GM19238 (cell line): ENCODE measurements at regions not wholly inside any gene's neighbourhood (a gene's known extent, or its start where the extent isn't known, plus 50 kb on each side); places are given as distances from the start of the nearest gene placed in this dataset.

Experiments used
- DNase-seq: peaks from one replicate; pipeline ENCODE4 v3.0.0; 2011; ENCODE audit warnings: low spot score; ENCODE audit not compliant: insufficient read length

DNA sequence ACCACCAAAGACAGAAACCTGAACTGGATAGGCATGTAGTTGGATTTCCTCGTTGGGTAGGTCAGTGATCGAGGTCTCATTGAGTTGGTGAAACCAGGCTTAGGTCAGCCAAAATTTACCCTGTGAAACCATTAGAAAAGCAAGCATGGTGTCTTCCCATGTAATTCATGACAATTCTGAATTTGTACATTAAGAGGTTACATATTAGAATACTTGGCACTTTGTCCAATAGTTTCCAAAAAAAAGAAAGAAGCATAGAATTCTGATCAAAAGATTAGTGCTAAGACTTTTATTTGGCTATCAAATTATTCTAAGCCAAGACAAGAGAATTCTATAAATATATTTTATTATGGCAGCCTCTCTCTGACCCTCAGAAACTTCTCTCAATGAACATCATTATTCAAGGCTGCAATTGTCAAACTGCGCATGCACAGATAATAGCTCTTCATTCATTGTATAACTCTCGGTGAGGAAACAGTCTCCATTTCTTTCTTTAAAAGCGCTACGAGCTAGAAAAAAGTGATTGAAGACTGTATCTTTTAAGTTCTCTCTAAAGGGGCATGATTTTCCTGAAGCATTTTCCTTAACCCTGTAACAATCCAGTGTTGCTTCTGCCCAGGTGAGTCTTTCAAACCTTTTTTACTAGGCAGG lies 79.1 kb upstream of the MYCN start:
- no peak for DNase-seq

DNA sequence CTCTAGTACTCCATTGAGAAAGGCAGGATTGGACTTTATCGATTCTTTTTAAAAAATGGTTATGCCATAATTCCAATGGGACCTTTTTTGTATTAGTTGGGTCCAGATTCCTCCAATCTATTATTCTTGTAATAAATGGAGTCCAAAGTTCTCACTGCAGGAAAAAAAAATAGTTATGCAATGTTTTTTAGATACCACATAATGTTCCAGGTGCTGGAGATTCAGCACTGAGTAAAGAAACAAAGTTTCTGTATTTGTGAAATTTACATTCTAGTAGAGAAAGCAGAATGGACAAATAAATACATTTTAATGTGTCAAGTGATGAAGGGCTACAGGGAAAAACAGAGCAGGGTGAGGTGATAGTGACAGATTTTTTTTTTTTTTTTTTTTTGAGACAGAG lies 78.5 kb upstream of the MYCN start:
- DNase-seq: no peak

DNA sequence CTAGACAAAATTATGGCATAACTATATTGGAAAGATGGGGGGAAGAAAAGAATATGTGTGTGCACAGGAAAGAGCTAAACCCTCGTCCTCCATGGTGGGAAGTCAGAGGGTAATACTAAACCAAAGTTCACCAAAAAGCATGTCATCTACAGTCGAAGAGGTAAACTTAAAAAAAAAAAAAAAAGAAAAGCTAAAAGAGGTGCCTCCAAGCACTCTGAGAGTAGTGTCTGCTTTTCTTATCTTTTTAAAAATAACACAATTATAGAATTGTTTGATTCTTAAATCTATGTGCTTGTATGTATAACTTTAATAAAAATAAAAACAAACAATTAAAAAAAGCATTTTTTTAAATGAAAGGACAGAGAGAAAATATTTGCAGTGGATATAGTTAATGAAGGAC lies 77.3 kb upstream of the MYCN start:
- no peak for DNase-seq

DNA sequence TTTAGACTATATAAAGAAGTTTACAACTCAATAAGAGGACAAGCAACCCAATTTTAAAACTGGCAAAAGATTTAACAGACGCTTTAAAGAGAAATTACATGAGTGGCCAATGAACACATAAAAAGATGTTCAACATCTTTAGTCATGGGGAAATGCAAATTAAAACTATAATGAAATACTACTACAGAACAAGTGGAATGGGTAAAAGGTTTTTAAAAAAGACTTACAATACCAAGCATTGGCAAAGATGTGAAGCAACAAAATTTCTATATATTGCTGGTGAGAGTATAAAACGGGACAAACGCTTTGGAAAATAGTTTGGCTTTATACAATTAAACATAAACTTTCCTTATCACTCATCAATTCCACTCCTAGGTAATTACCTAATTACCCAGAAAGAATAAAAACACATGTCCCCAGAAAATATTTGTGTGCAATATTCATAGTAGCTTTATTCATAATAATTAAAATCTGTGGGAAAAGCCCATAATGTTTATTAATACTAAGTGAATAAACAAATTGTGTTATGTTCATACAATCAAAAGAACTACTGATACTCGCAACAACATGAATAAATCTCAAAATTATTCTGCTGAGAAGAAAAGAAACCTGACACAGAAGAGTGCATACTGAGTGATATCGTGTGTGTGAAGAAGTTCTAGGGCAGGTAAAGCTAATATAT lies 76.7 kb upstream of the MYCN start:
- no peak for DNase-seq

DNA sequence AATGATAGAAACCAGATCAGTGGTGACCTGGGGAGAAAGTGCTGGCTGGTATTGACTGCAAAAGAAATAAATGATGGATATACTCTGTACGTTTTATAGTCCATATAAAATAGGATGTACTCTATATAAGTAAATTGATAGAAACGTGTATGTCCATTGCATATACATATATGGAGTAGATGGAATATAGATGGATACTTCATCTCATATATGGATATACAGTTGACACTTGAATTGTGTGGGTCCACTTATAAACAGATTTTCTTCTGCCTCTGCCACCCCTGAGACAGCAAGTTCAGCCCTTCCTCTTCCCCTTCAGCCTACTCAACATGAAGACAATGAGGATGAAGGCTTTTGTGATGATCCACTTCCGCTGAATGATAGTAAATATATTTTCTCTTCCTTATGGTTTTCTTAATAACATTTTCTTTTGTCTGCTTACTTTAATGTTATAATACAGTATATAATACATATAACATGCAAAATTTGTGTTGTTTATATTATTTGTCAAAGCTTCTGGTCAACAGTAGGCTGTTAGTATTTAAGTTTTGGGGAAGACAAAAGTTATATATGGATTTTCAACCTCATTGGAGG lies 76.1 kb upstream of the MYCN start:
- DNase-seq: no peak

DNA sequence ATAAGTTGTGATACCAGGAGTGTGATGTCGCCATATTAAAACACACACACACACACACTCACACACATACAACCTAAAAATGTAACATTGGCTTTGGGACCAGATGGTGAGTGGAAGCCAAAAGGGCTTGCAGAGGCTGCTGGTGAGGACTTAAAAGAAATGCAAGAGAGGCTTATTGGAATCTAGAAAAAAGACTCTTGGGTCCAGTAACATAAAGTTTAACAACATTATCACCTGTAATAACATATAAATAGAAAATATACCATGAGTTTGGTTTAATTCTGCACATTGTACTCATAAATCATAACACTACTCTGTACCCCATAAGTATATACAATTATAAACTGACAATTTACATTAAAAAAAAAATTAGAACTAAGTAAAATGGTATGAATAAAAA lies 74.4 kb upstream of the MYCN start:
- no peak for DNase-seq

DNA sequence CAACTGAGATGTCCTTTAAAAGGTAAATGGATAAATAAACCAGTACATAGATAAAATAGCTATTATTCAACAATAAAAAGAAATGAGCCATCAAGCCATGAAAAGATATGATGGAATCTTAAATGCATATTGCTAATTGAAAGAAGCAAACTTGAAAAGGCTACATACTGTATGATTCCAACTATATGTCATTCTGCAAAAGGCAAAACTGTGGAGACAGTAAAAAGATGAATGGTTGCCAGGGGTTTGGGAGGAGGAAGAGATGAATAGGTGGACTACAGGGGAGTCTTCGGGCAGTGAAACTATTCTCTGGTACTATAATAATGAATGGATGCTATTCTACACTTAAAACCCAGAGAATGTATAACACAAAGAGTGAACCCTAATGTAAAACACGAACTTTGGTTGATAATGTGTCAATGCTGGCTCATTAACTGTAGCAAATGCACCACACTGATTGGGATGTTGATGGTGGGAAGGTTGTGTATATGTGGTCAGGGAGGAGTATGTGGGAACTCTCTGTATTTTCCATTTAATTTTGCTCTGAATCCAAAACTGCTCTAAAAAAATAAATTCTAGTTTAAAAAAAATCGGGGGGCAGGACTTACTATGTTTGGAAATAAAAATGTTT lies 73.7 kb upstream of the MYCN start:
- DNase-seq: no peak

DNA sequence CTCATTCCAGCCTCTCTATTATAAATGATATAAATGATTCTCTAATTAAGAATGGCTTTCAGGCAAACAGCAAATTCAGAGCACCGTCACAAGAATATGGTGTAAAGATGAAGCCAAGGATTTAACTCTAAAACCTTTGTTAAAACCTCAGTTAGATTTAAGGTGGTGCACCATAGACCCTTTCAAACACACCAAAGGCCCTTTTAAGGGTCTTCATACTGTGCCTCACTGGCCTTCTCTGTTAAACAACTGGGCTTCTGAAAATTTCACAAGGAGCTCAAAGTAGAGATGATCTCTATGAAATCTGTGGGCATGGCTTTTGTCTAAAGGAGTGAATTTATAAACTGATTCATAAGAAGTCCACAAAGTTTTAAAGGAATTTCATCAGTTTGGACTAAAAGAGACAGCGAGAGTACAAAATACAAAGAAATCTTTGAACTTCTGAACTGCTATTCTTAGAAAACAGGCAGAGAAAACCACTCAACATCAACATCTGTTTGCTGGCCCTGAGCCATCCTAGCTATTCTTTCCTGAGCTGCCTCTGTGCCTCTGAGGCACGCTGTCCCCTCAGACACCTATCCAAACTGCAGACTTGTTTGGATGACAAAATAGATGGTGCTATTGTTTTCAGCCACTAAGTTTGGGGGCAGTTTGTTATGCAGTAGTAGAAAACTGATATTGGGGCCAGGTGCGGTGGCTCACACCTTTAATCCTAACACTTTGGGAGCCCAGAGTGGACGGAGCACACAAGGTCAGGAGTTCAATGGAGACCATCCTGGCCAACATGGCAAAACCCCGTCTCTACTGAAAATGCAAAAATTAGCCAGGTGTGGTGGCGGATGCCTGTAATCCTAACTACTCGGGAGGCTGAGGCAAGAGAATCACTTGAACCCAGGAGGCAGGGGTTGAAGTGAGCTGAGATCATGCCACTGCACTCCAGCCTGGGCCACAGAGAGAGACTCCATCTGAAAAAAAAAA lies 72.9 kb upstream of the MYCN start:
- no peak for DNase-seq

DNA sequence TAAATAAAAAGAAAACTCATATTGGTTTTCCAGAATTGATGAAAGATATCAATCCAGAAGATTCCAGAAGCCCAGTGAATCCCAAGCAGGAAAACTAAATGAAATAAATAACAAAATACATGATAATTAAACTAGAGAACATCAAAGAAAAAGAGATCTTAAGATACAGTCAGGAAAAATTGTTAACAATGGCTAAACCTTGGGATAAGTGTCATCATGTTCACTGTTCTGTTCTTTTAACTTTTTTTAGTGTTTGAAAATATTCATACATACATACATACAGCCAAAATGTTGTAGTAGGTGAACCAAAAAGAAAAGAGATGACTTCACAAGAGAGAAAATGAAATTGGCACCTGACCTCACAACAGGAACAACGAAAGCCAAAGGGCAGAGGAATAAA lies 72.2 kb upstream of the MYCN start:
- DNase-seq: no peak

DNA sequence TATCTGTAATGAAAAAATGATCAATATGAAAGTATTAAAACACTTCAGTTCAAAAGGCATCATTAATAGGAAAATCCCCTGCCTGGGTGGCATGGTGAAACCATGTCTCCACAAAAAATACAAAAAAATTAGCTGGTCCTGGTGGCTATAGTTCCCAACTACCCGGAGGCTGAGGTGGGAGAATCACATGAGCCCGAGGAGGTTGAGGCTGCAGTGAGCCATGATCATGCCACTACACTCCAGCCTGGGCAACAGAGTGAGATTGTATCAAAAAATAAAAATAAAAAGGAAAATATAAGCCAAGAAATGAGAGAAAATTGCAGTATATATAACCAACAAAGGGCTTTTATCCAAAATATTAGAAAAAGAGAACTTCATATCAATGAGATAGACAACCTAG lies 71.6 kb upstream of the MYCN start:
- no peak for DNase-seq

DNA sequence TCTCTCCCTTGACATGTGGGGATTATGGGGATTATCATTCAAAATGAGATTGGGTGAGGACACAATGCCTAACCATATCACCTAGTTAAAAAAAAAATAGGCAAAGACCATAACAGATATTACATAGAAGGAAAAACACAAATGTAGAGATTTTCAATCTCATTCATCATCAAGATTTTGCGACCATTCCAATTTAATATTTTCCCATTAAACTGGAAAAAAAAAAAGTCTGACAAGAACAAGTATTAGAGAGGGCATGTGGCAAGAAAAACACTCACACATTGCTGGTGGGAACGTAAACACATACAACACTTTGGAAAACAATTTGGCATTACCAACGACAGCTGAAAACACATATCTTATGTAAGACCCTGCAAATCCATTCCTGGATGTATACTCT lies 71.0 kb upstream of the MYCN start:
- DNase-seq: no peak

DNA sequence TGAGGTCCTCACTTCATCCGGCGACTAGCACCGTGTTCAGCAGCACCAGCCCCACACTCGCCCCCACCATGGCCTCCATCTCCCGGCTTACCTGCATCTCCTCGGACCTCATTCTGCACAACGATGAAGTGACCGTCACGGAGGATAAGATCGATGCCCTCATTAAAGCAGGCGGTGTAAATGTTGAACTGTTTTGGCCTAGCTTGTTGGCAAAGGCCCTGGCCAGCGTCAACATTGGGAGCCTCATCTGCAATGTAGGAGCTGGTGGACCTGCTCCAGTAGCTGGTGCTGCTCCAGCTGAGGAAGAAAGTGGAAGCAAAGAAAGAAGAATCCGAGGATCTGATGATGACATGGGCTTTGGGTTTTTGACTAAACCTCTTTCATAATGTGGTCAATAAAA lies 70.5 kb upstream of the MYCN start:
- no peak for DNase-seq

DNA sequence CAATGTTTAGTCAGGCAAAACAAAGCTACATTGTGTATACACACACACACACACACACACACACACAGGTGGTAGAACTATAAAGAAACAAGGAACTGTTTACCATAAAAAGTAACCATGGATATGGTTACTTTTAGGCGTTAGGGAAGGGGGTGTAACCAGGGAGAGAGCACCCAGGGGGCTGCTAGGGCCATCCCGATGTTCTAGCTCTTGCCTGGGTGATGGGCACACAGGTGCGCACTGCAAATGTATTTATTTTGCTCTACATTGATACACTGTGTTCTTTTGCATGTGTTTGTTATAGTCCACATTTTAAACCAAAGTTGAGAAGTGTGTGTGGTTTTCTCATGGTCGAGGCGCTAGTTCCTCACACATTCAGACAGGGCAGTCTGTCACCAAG lies 69.8 kb upstream of the MYCN start:
- DNase-seq: no peak

DNA sequence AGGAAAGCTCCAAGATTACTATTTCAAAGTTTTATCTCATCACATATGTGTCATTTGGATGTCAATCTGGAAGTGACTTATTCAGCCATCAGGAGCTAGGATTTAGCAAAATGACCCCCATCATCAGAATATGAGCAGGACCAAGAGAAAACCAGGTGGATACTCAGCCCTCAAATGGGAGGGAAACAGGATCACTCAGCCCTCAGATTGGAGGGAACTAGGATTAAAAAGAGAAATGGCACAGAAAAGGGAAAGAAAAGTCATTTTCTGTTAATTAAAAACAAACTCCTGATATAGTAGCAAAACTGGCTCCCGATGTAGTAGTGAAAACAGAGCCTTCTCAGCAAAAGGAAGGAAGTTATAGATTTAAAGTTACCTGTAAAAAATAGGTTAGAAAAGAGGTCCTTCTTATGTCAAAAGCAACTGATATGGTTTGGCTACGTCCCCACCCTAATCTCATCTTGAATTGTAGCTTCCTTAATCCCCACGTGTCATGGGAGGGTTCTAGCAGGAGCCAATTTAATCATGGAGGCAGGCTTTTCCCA lies 69.0 kb upstream of the MYCN start:
- DNase-seq: no peak

DNA sequence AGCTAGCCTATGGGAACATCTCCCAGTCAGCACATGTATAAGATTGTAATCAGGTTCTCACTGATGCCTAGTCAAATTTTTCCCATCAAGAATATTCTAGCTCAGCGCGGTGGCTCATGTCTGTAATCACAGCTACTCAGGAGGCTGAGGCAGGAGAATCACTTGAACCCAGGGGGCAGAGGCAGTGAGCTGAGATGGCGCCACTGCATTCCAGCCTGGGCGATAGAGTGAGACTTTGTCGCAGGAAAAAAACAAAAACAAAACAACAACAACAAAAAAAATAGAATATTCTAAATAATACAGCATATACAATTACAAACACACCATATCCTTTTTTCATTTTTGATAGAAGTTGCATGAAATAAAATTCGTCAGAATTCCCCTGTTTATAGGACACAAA lies 67.5 kb upstream of the MYCN start:
- DNase-seq: no peak

DNA sequence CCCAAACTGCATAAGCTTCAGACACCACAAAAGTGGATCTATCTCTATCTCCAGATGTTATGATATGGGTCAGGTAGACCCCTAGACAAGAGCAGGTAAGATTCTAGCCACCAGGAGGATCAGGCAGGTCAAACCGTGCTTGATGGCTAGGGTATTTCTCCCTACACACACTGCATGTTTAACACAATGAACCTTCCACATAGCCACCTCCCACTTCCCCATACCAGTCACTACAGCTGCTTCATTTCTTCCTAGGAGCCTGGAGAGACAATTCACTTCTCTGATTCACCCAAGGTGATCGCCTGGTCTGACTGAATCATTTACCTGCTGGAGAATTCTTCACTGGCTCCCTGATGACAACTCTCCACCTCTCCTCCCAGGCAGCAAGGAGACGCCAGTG lies 66.0 kb upstream of the MYCN start:
- no peak for DNase-seq

DNA sequence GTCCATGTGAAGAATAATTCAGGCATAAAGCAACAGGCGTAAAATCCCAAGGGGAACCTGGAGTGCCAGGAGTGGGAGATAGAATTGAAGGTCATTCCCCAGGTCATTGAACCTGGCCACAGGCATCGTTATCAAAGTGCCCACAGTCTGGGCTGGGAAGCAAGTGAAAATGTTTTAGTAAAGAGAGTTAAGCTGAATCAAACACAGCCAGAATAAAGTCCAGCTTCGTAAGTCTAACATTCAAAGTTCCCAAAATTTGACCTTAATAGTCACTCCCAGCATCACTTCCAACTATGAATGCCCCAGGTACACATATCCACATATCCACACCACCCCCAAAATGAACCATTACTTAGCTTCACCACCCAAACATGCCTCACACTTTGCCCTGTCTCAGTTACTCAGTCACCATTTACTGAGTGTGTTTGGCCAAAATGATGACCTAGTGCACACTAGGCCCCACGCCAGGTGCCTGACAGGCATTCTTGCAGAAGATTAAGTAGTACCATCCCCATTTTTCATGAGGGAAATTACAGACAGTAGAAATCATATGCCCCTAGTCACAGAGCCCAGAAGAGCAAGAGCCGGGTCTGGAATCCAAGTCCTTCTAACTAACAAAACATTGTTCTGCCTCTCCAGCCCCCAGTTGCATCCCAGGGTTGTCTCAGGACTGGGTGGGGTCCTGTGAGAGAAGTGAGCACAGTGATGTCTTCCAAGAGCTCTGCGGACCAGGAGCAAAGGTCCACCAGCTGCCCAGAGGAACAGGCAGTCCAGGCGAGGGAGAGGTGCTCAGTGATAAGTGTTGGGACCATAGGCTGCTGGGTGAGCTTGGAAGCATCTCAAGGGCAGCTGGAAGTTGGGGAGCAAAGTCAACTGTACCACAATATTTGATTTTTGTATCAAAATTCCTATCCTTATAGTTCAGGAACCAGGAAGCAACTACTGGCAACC lies 65.2 kb upstream of the MYCN start:
- no peak for DNase-seq

DNA sequence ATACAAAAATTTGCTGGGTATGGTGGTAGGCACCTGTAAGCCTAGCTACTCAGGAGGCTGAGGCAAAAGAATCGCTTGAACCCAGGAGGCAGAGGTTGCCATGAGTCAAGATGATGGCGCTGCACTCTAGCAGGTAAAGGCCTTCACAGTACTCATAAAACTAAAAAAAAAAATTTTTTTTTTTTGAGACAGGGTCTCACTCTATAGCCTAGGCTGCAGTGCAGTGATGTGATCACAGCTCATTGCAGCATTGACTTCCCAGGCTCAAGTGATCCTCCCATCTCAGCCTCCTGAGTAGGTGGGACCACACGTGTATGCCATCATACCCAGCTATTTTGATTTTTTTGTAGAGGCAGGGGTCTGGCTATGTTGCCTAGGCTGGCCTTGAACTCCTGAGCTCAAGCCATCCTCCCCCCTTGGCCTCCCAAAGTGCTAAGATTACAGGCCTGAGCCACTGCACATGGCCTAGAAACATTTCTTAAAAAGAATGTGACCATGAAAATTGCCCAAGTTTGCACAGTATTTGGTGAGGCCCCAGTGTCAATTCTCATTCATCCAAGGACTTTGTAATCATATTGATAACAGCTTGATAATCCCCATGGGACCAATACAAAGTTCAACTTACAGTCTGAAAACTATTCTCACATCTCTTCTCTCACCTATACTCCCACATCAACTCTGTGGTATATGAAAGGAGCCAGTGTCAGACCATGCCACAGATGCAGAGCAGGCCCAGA lies 64.2 kb upstream of the MYCN start:
- DNase-seq: no peak
